Rectal smooth muscle tissue (tissue), 1 donor: ENCODE measurements at regions not wholly inside any gene's neighbourhood (a gene's known extent, or its start where the extent isn't known, plus 50 kb on each side); places are given as distances from the start of the nearest gene placed in this dataset.
"Not testable (repeated sequence)": the region's sequence is repeated elsewhere in the genome, so short reads cannot be mapped to it uniquely, and the experiment has no call there.

Experiments
- H3K27ac ChIP-seq: one replicate; pipeline ENCODE4 v1.7.0; 2013; ENCODE audit warnings: low read depth, low read length, inconsistent platforms
- H3K27me3 ChIP-seq: one replicate; pipeline ENCODE4 v1.7.0; 2013; ENCODE audit warnings: low read length; ENCODE audit not compliant: control insufficient read depth, insufficient read depth
- H3K36me3 ChIP-seq: one replicate; pipeline ENCODE4 v1.7.0; 2013; ENCODE audit warnings: low read length; ENCODE audit not compliant: control insufficient read depth, insufficient read depth
- H3K4me1 ChIP-seq: one replicate; pipeline ENCODE4 v1.7.0; 2013; ENCODE audit warnings: low read length; ENCODE audit not compliant: control insufficient read depth, insufficient read depth
- H3K4me3 ChIP-seq: one replicate; pipeline ENCODE4 v1.7.0; 2013; ENCODE audit warnings: low read length
- H3K9ac ChIP-seq: one replicate; pipeline ENCODE4 v1.7.0; 2013; ENCODE audit warnings: low read length

DNA sequence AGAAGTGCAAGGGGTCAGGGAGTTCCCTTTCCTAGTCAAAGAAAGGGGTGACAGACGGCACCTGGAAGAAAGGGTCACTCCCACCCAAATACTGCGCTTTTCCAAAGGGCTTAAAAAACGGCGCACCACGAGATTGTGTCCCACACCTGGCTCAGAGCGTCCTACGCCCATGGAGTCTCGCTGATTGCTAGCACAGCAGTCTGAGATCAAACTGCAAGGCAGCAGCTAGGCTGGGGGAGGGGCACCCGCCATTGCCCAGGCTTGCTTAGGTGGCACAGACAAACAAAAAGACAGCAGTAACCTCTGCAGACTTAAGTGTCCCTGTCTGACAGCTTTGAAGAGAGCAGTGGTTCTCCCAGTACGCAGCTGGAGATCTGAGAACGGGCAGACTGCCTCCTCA lies 402.4 kb upstream of the KLF12 start:
- H3K4me1 ChIP-seq, H3K9ac ChIP-seq, H3K27me3 ChIP-seq, H3K27ac ChIP-seq, H3K4me3 ChIP-seq, H3K36me3 ChIP-seq: not testable (repeated sequence)

DNA sequence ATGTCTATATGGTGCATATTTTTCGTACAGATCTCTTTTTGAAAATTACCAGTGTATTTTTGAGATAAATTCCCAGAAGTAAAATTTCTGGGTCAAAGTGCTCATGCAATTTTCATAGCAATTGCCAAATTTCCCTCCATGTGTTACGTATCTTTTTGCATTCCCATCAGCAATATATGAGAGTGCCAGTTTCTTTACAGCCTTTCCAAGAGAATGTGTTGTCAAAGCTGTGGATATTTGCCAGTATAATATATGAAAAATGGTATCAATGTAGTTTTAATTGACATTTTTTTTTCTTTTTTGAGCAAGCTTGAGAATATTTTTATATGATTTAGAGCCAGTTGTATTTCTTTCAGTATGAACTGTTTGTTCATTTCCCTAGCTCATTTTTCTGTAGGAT lies 399.0 kb upstream of the KLF12 start:
- no peak overlapping the region for H3K4me3 ChIP-seq
- no peaks in the 10 kb centered on the region for H3K36me3 ChIP-seq
- no peak overlapping the region for H3K9ac ChIP-seq
- no peaks in the 10 kb centered on the region for H3K27me3 ChIP-seq
- H3K27ac ChIP-seq: no peak overlapping the region
- H3K4me1 ChIP-seq: no peaks in the 10 kb centered on the region

DNA sequence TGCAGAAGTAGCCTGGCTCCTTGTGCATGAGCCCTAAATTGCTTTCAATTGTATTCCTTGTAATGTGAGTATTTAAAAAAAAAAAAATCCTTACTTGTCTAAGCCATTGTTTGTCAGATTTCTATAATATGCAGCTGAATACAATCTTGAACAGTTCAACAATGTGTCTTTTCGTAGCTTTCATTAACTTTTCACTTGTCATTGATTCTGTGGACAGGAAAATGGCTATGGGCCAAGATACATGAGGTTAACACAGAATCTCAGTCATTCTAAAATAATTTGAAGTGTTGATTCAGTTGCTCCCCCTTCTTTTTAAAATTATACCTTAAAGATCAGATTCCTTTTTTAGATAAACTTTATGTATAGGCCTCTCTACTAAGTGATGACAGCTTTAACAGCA lies 395.8 kb upstream of the KLF12 start:
- Histone ChIP-seq H3K36me3 (no peaks in the 10 kb centered on the region), H3K27ac (no peak overlapping the region), H3K4me1 (no peaks in the 10 kb centered on the region), H3K9ac (no peak overlapping the region), H3K4me3 (no peak overlapping the region), H3K27me3 (no peaks in the 10 kb centered on the region)

DNA sequence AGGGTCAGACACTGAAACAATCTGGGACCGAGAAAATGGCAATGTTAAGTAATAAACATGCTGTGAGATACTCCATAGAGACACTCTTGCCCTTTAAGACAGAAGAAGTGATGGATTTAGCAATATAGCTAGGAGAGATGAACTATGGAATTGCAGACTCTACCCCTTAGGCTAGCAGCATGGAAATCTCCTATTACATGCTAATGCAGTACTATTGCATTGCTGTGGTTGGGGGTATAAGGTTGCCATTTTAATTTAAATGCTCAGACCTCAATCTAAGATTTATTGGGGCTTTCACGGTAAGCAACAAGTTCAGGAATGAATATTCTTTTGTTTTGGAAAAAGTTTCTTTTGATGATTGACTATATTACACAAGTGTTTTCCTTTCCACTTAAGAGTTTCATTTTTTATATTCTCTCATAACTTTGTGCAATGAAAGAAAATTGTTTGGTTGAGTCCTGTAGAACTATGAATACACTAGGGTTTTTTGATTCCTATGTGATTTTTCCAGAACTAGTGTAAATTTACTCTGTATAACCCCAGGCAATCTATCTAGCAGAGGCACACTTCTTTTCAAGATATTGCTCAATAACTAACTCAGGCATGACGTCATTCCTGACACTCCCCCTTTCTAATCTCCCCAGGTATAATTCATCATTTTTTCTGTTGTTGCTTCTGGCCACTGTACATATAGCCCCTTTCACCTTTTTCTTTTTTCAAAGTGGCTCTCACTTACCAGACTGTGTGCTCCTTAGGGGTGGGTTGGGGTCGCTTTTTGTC lies 394.7 kb upstream of the KLF12 start:
- H3K27me3 ChIP-seq: no peaks in the 10 kb centered on the region
- no peak overlapping the region for H3K4me3 ChIP-seq
- H3K27ac ChIP-seq: no peak overlapping the region
- no peak overlapping the region for H3K9ac ChIP-seq
- H3K36me3 ChIP-seq: no peaks in the 10 kb centered on the region
- H3K4me1 ChIP-seq: no peaks in the 10 kb centered on the region

DNA sequence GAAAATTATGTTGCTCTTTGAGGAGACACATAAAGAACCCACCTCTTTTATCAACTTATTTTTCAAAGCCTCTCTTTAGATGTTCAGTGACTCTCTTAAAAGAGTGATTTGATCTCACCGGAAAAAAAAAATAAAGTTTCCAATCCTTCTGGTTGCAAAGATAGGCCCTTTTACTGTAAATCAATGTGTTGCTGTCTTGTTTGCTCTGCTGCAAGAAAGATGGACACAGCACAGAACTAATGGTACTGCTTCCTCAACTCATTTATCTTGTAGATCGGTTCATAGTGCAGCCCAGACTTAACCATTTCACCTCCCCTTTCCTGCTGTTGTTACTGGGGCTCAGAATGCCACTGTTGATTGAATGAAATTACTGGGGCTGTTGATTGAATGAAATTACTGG lies 388.9 kb upstream of the KLF12 start:
- H3K27me3 ChIP-seq: no peaks in the 10 kb centered on the region
- H3K4me1 ChIP-seq: no peaks in the 10 kb centered on the region
- no peak overlapping the region for H3K9ac ChIP-seq
- no peak overlapping the region for H3K4me3 ChIP-seq
- H3K36me3 ChIP-seq: no peaks in the 10 kb centered on the region
- H3K27ac ChIP-seq: no peak overlapping the region

- Histone ChIP-seq H3K4me1 (no peaks in the 10 kb centered on the region), H3K27ac (no peak overlapping the region), H3K4me3 (no peak overlapping the region), H3K36me3 (no peaks in the 10 kb centered on the region), H3K9ac (no peak overlapping the region), H3K27me3 (no peaks in the 10 kb centered on the region)
Measured at GRCh38 chr13:74511523-74511922, 377.3 kb upstream of the KLF12 start.

- Histone ChIP-seq H3K36me3 (no peaks in the 10 kb centered on the region), H3K27me3 (no peaks in the 10 kb centered on the region), H3K4me3 (no peak overlapping the region), H3K27ac (no peak overlapping the region), H3K4me1 (no peaks in the 10 kb centered on the region), H3K9ac (no peak overlapping the region)
Measured at GRCh38 chr13:74487091-74487722, 353.0 kb upstream of the KLF12 start.

GRCh38 chr13:74485757-74486156 lies 351.6 kb upstream of the KLF12 start:
- Histone ChIP-seq H3K9ac (no peak overlapping the region), H3K27me3 (no peaks in the 10 kb centered on the region), H3K4me3 (no peak overlapping the region), H3K27ac (no peak overlapping the region), H3K4me1 (no peaks in the 10 kb centered on the region), H3K36me3 (no peaks in the 10 kb centered on the region)

DNA sequence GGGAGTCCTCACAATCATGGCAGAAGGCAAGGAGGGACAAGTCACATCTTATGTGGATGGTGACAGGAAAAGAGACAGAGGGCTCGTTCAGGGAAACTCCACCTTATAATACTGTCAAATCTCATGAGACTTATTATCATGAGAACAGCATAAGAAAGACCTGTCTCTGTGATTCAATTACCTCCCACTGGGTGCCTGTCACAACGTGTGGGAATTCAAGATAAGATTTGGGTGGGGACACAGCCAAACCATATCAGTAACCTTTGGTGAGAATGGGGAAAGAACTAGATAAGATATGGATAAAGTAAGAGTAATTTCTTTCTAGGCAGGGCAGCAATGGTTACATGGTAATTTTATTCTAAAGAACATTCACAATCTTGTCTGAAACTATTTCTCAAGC lies 344.9 kb upstream of the KLF12 start:
- H3K9ac ChIP-seq: no peak overlapping the region
- H3K27ac ChIP-seq: no peak overlapping the region
- no peaks in the 10 kb centered on the region for H3K27me3 ChIP-seq
- no peaks in the 10 kb centered on the region for H3K4me1 ChIP-seq
- no peak overlapping the region for H3K4me3 ChIP-seq
- H3K36me3 ChIP-seq: no peaks in the 10 kb centered on the region

DNA sequence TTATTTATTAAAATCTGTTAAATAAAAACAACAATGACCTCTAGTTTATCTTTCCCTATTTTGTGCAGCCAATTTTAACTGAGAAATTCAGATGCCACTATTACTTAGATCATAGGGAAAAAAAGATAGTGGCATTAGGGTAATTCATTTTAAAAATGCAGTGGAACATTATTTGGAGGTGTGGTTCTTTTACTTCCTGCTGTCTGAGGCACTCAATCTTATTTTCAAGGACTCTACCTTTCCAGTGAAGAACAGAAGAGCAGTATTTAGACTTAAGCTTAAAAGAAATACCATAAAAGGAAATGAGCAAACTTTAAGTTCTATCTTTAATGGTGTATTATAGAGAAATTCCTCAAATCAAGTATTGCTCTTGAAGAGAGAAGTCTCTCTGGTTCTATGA lies 342.6 kb upstream of the KLF12 start:
- Histone ChIP-seq H3K4me1 (no peaks in the 10 kb centered on the region), H3K9ac (no peak overlapping the region), H3K27ac (no peak overlapping the region), H3K27me3 (no peaks in the 10 kb centered on the region), H3K36me3 (no peaks in the 10 kb centered on the region), H3K4me3 (no peak overlapping the region)

DNA sequence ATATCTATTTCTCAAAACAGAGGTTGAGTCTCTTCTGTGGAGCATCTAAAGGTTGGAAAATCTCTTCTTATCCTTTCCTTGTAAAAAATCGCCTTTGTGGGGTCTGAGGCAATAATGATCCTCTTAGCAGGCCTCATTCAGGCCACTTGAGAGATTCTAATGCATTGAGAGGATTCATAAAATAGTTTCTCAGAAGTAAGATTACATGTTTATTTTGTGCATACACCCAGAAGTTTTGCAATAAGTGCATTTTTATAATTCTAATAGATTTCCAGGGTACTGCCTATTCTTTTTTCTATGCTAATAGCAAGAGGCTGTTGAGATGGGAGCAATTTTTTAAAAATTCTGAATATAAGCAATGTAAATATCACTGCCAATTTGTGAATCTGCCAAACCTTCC lies 342.2 kb upstream of the KLF12 start:
- Histone ChIP-seq H3K4me3 (no peak overlapping the region), H3K9ac (no peak overlapping the region), H3K27me3 (no peaks in the 10 kb centered on the region), H3K36me3 (no peaks in the 10 kb centered on the region), H3K27ac (no peak overlapping the region), H3K4me1 (no peaks in the 10 kb centered on the region)

- no peak overlapping the region for H3K27ac ChIP-seq
- H3K4me1 ChIP-seq: no peaks in the 10 kb centered on the region
- H3K27me3 ChIP-seq: no peaks in the 10 kb centered on the region
- no peaks in the 10 kb centered on the region for H3K36me3 ChIP-seq
- H3K4me3 ChIP-seq: no peak overlapping the region
- no peak overlapping the region for H3K9ac ChIP-seq
Measured at GRCh38 chr13:74466864-74467263, 332.7 kb upstream of the KLF12 start.

GRCh38 chr13:74466020-74466419 lies 331.8 kb upstream of the KLF12 start:
- Histone ChIP-seq H3K4me3 (no peak overlapping the region), H3K36me3 (no peaks in the 10 kb centered on the region), H3K27me3 (no peaks in the 10 kb centered on the region), H3K27ac (no peak overlapping the region), H3K4me1 (no peaks in the 10 kb centered on the region), H3K9ac (no peak overlapping the region)
